Fibroblast of pulmonary artery (primary cell): ENCODE measurements at regions not wholly inside any gene's neighbourhood (a gene's known extent, or its start where the extent isn't known, plus 50 kb on each side); places are given as distances from the start of the nearest gene placed in this dataset.

Experiments used
- DNase-seq: peaks from one replicate; pipeline ENCODE4 v3.0.0-alpha.2; 2010; ENCODE audit warnings: low read depth
- H3K4me3 ChIP-seq: replicated peaks from 2 replicates; pipeline ENCODE4 v1.5.1; 2011; ENCODE audit warnings: low read depth, mild to moderate bottlenecking, control low read depth, low read length, moderate library complexity
- CTCF ChIP-seq: IDR thresholded peaks from 2 replicates; pipeline ENCODE4 v1.5.1; 2011; ENCODE audit warnings: mild to moderate bottlenecking, control low read depth, low read length, inconsistent platforms; ENCODE audit errors: missing control alignments

DNA sequence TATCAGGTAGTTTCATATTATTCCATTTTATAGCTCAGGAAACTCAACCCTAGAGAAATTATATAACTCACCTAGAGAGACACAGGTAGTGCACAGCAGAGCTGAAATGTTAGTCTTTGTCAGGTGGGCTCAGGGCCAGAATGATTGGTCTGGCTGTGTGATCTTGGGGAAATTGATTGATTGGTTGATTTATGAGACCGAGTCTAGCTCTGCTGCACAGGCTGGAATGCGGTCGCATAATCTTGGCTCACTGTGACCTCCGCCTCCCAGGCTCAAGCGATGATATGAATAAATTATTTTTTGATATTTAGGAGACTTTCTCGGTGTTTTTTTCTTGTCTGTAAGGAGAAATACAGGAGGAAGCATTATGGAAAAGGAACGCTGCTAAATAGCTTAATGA lies 239.9 kb upstream of the SLC10A2 start:
- H3K4me3 ChIP-seq, result no peak overlapping the region
- no peak for TF ChIP-seq CTCF
- no peak for DNase-seq

- H3K4me3 ChIP-seq, result no peak overlapping the region
- DNase-seq, result no peak
- TF ChIP-seq CTCF, result no peak
These were observed 236.9 kb upstream of the SLC10A2 start for GRCh38 chr13:103303078-103303651.

DNA sequence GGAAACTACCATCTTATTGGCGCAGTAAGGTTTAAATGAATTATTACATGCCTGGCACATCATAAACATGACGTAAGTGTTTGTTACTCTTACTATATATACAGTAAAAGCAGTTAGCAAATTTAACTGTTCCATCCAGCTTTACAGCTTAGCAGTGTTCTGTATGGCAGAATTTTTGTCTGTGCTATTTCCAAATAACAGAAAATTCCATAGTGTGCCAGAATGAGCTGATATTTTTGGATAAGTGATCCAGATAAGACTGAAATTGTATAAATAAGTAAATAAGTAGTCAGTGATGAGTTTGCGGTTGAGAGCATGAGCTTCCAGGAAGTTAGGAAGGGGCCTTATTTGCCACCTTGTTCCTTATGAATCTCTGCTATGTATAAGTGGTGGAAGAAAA lies 236.5 kb upstream of the SLC10A2 start:
- DNase-seq, result no peak
- no peak overlapping the region for H3K4me3 ChIP-seq
- no peak for TF ChIP-seq CTCF

GRCh38 chr13:103299079-103299478 lies 232.9 kb upstream of the SLC10A2 start:
- no peak for TF ChIP-seq CTCF
- no peak overlapping the region for H3K4me3 ChIP-seq
- no peak for DNase-seq

DNA sequence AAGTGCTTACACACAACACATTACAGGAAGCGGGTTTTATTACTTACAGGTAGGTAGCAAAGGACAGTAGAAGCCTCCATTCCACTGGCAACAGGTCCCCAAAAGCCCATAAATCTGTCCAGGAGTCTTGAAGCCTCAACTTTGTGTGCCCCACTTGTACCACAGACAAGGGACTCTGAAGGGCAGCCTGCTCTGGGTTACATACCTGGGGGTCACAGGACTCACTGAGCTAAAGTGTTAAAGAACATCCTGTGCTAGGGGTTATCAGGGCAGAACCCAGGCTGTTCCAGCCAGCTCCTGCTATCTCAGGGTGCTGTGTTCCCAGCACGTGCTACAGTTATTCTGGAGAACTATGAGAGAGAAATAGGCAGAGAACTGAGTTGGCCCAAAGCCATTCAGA lies 230.9 kb upstream of the SLC10A2 start:
- DNase-seq, result no peak
- TF ChIP-seq CTCF, result no peak
- no peak overlapping the region for H3K4me3 ChIP-seq

DNA sequence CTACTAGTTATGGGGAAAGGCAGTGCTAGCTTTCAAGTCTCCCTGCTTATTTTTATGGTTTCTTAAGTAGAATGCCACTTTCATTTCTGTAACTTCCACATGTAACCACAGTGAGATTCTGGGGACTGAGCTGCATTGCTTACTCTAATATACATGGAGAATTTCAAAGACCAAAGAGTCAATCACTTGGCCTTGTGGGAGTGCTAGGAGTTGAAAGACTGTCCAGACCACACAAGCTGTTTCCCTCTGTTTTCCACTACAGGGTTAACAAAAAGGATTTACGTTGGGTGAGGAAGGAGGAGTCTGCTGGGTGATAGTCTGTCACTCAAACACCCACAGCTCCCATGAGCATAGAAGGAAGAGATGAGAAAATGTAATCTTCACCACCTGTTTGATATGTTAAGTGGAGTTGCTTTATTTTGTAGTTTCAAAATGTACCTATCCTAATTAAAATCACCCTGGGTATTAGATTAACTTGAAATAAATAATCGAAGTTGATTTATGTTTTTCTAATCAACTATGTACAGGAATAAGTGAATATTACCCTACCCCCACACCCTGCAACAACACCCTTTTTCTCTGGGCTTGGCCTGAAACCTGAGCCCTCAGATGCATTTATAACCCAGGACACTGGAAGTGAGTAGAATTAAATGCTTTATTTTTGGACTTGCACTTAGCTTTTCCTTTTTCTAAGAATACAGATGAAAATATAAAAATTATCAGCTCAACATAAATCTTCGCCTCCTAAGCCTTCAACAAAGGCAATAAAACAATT lies 225.8 kb upstream of the SLC10A2 start:
- no peak for DNase-seq
- no peak for TF ChIP-seq CTCF
- no peak overlapping the region for H3K4me3 ChIP-seq

GRCh38 chr13:103291226-103291625 lies 225.0 kb upstream of the SLC10A2 start:
- DNase-seq, result no peak
- H3K4me3 ChIP-seq, result no peak overlapping the region
- no peak for TF ChIP-seq CTCF
